Fibroblast of lung (primary cell): ENCODE measurements at regions not wholly inside any gene's neighbourhood (a gene's known extent, or its start where the extent isn't known, plus 50 kb on each side); places are given as distances from the start of the nearest gene placed in this dataset.

Source experiments
- DNase-seq, 2 donors: peaks; one replicate each; pipeline versions ENCODE4 v3.0.0 to v3.0.0-alpha.2; 2010; ENCODE audit warnings: low read depth in 2 of 2
- H2AFZ ChIP-seq: 2 replicates; pipeline ENCODE4 v1.5.1; 2012; ENCODE audit warnings: low read length, control low read depth, inconsistent platforms
- H3K27ac ChIP-seq: 2 replicates; pipeline ENCODE4 v1.5.1; 2011; ENCODE audit warnings: low read length, control low read depth; ENCODE audit not compliant: insufficient read depth
- H3K27me3 ChIP-seq: 2 replicates; pipeline ENCODE4 v1.5.1; 2011; ENCODE audit warnings: mild to moderate bottlenecking, low read length; ENCODE audit not compliant: control insufficient read depth, insufficient read depth
- H3K36me3 ChIP-seq: 2 replicates; pipeline ENCODE4 v1.5.1; 2011; ENCODE audit warnings: low read length; ENCODE audit not compliant: control insufficient read depth, insufficient read depth
- H3K4me1 ChIP-seq: 2 replicates; pipeline ENCODE4 v1.5.1; 2011; ENCODE audit warnings: low read length; ENCODE audit not compliant: control insufficient read depth, insufficient read depth; ENCODE audit errors: extremely low read depth
- H3K4me2 ChIP-seq: 2 replicates; pipeline ENCODE4 v1.5.1; 2011; ENCODE audit warnings: low read length, control low read depth; ENCODE audit not compliant: insufficient read depth; ENCODE audit errors: extremely low read depth
- H3K4me3 ChIP-seq, 4 experiments: fragments of 200-600 bp in 1 of 4; sonication (generic) in 1 of 4; replicated peaks in 1 of 4; 2 replicates each; pipeline ENCODE4 v1.5.1; 2011 to 2016; ENCODE audit warnings: low read length in 4 of 4, low read depth in 3 of 4, mild to moderate bottlenecking in 3 of 4, control low read depth in 2 of 4, inconsistent platforms in 1 of 4, mixed read lengths in 1 of 4; ENCODE audit not compliant: insufficient read depth in 1 of 4; ENCODE audit errors: control extremely low read depth in 1 of 4
- H3K79me2 ChIP-seq: 2 replicates; pipeline ENCODE4 v1.5.1; 2012; ENCODE audit warnings: mild to moderate bottlenecking, low read length, inconsistent platforms; ENCODE audit not compliant: control insufficient read depth, insufficient read depth
- H3K9ac ChIP-seq: 2 replicates; pipeline ENCODE4 v1.5.1; 2011; ENCODE audit warnings: mild to moderate bottlenecking, low read length, control low read depth; ENCODE audit not compliant: insufficient read depth
- H3K9me3 ChIP-seq: 2 replicates; pipeline ENCODE4 v1.5.1; 2012; ENCODE audit warnings: low read depth, low read length; ENCODE audit not compliant: control insufficient read depth, insufficient read depth
- H4K20me1 ChIP-seq: 2 replicates; pipeline ENCODE4 v1.5.1; 2011; ENCODE audit warnings: low read length; ENCODE audit not compliant: control insufficient read depth, insufficient read depth; ENCODE audit errors: extremely low read depth
- EZH2 ChIP-seq: IDR thresholded peaks from 2 replicates; pipeline ENCODE4 v1.5.1; 2012; ENCODE audit warnings: low read length, control low read depth, mild to moderate bottlenecking; ENCODE audit errors: missing control alignments
- TF ChIP-seq, protein P1 (sequence below), 2 donors: IDR thresholded peaks in 1 of 2; conservative IDR thresholded peaks in 1 of 2; 1 replicate in 1 of 2; 2 replicates in 1 of 2; pipeline ENCODE4 v1.5.1; 2011 to 2012; ENCODE audit warnings: low read length in 2 of 2, control low read depth in 1 of 2, inconsistent platforms in 1 of 2, low read depth in 1 of 2, mild to moderate bottlenecking in 1 of 2

- no peaks in the 10 kb centered on the region for H3K9me3 ChIP-seq
- H3K79me2 ChIP-seq, result no peaks in the 10 kb centered on the region
- no peaks in the 10 kb centered on the region for H3K27me3 ChIP-seq
- H3K36me3 ChIP-seq, result no peaks in the 10 kb centered on the region
- H3K4me1 ChIP-seq, result no peaks in the 10 kb centered on the region
- H3K9ac ChIP-seq, result no peak overlapping the region
- no peak overlapping the region for H3K27ac ChIP-seq
- DNase-seq, result no peak
- no peak for TF ChIP-seq EZH2
- H2AFZ ChIP-seq, result no peak overlapping the region
- H3K4me3 ChIP-seq, result no peak overlapping the region
- H3K4me2 ChIP-seq, result no peak overlapping the region
- no peaks in the 10 kb centered on the region for H4K20me1 ChIP-seq
Observed at GRCh38 chr7:42794673-42795072, 117.2 kb downstream of the C7orf25 start.

DNA sequence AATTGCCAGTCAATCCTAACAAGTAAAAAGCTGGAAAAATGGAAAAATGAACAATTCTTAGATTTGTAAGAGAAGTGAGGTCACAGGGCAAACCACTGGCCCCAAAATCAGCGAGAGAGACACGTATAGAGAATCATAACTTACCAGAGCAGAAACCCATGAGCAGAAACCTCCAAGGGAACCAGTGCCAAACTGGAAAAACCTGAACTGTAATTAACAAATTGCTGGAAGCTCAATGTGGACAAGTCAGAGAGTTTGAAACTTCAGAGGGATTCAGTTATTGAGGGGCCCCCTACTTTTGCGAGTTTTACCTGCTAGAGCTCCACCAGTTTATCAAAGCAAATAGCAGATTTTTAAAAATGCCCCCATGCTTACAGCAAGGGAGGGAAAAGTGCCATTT lies 119.0 kb downstream of the C7orf25 start:
- no peak for TF ChIP-seq EZH2
- TF ChIP-seq, protein P1, sequence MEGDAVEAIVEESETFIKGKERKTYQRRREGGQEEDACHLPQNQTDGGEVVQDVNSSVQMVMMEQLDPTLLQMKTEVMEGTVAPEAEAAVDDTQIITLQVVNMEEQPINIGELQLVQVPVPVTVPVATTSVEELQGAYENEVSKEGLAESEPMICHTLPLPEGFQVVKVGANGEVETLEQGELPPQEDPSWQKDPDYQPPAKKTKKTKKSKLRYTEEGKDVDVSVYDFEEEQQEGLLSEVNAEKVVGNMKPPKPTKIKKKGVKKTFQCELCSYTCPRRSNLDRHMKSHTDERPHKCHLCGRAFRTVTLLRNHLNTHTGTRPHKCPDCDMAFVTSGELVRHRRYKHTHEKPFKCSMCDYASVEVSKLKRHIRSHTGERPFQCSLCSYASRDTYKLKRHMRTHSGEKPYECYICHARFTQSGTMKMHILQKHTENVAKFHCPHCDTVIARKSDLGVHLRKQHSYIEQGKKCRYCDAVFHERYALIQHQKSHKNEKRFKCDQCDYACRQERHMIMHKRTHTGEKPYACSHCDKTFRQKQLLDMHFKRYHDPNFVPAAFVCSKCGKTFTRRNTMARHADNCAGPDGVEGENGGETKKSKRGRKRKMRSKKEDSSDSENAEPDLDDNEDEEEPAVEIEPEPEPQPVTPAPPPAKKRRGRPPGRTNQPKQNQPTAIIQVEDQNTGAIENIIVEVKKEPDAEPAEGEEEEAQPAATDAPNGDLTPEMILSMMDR (conservative IDR thresholded peaks at IDR 0.05 in 1 of 2, IDR thresholded peaks at IDR 0.05 in 1 of 2; ENCODE audit: low read depth in 1 of 2, low read length in 2 of 2), result no peak
- Histone ChIP-seq H4K20me1 (no peaks in the 10 kb centered on the region), H3K36me3 (no peaks in the 10 kb centered on the region), H3K4me3 (no peak overlapping the region), H3K9me3 (no peaks in the 10 kb centered on the region), H2AFZ (no peak overlapping the region), H3K79me2 (no peaks in the 10 kb centered on the region), H3K4me2 (no peak overlapping the region), H3K9ac (no peak overlapping the region), H3K27ac (no peak overlapping the region), H3K27me3 (no peaks in the 10 kb centered on the region), H3K4me1 (no peaks in the 10 kb centered on the region)
- DNase-seq, result no peak

DNA sequence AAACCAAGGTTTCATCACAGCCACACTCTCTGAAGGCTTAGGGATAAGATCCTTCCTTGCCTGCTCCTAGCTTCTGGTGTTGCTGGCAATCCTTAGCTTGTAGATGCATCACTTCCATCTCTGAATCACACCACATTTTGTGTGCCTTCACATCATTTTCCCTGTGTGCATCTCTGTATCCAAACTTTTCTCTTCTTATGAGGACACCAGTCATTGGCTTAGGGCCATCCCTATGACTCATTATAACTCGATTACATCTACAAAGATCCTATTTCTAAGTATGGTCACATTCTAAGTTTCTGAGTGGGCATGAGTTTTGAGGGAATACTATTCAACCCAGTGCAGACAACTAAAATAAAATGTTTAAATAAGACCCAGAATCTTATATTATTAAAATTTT lies 121.7 kb downstream of the C7orf25 start:
- H3K9me3 ChIP-seq, result no peaks in the 10 kb centered on the region
- H3K79me2 ChIP-seq, result no peaks in the 10 kb centered on the region
- no peaks in the 10 kb centered on the region for H4K20me1 ChIP-seq
- no peaks in the 10 kb centered on the region for H3K4me1 ChIP-seq
- H3K4me3 ChIP-seq, result no peak overlapping the region
- H3K36me3 ChIP-seq, result no peaks in the 10 kb centered on the region
- H3K27ac ChIP-seq, result no peak overlapping the region
- no peaks in the 10 kb centered on the region for H3K27me3 ChIP-seq
- no peak overlapping the region for H3K4me2 ChIP-seq
- DNase-seq, result peak; percentile 22 to 57
- H2AFZ ChIP-seq, result no peak overlapping the region
- TF ChIP-seq, protein P1 (conservative IDR thresholded peaks at IDR 0.05 in 1 of 2, IDR thresholded peaks at IDR 0.05 in 1 of 2; ENCODE audit: low read depth in 1 of 2, low read length in 2 of 2), result no peak
- no peak for TF ChIP-seq EZH2
- H3K9ac ChIP-seq, result no peak overlapping the region

DNA sequence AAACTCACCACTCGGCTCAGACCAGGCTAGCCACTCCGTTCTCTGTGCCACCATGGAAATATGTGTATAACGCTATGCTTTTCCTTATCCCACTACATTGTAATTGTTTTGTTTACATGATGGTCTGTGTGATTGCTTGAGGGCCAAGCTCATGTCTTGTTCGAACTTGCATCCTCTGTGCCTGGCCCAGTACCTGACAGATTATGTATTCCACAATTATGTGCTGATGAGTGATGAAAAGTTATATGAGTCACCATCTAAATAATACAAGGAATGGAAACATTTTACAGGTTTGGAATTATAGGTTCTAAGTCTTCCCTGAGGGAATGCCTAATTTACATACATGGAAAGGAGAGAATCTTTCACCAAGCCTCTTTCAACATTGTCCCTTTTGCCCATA lies 137.4 kb downstream of the C7orf25 start:
- no peaks in the 10 kb centered on the region for H4K20me1 ChIP-seq
- H3K4me3 ChIP-seq, result no peak overlapping the region
- no peaks in the 10 kb centered on the region for H3K36me3 ChIP-seq
- H3K79me2 ChIP-seq, result no peaks in the 10 kb centered on the region
- H3K27ac ChIP-seq, result no peak overlapping the region
- no peaks in the 10 kb centered on the region for H3K9me3 ChIP-seq
- H3K27me3 ChIP-seq, result no peaks in the 10 kb centered on the region
- TF ChIP-seq, protein P1 (conservative IDR thresholded peaks at IDR 0.05 in 1 of 2, IDR thresholded peaks at IDR 0.05 in 1 of 2; ENCODE audit: low read depth in 1 of 2, low read length in 2 of 2), result no peak
- no peak for TF ChIP-seq EZH2
- H3K4me2 ChIP-seq, result no peak overlapping the region
- DNase-seq, result no peak
- no peaks in the 10 kb centered on the region for H3K4me1 ChIP-seq
- no peak overlapping the region for H2AFZ ChIP-seq
- no peak overlapping the region for H3K9ac ChIP-seq
